ENCODE measurements at regions not wholly inside any gene's neighbourhood (a gene's known extent, or its start where the extent isn't known, plus 50 kb on each side); places are given as distances from the start of the nearest gene placed in this dataset.

GRCh38 chr5:41598011-41598410, 87.6 kb upstream of the PLCXD3 start:
- TF ChIP-seq POLR2A (IDR thresholded peaks at IDR 0.05) (no peak), CTCF (IDR thresholded peaks at IDR 0.05) (no peak)
